IMR-90 (cell line): ENCODE measurements at regions not wholly inside any gene's neighbourhood (a gene's known extent, or its start where the extent isn't known, plus 50 kb on each side); places are given as distances from the start of the nearest gene placed in this dataset.

Source experiments
- CEBPB ChIP-seq: IDR thresholded peaks from 2 replicates; pipeline ENCODE4 v1.6.1; 2012; ENCODE audit warnings: low read depth, low read length, improper control_type of control experiment
- CTCF ChIP-seq: conservative IDR thresholded peaks from 2 replicates; pipeline ENCODE4 v1.5.1; 2012; ENCODE audit warnings: mild to moderate bottlenecking, low read depth, low read length, improper control_type of control experiment
- ELK1 ChIP-seq: fragments of 150-350 bp; IDR thresholded peaks from 2 replicates; pipeline ENCODE4 v1.6.1; 2016; ENCODE audit warnings: low read depth, mild to moderate bottlenecking, low read length, moderate library complexity, borderline replicate concordance
- MAFK ChIP-seq: IDR thresholded peaks from 2 replicates; pipeline ENCODE4 v1.6.1; 2012; ENCODE audit warnings: low read depth, low read length, improper control_type of control experiment
- POLR2A ChIP-seq: IDR thresholded peaks from 2 replicates; pipeline ENCODE4 v1.6.1; 2012; ENCODE audit warnings: mild to moderate bottlenecking, low read depth, low read length
- SMC3 ChIP-seq: fragments of 150-350 bp; IDR thresholded peaks from 2 replicates; pipeline ENCODE4 v1.6.1; 2016; ENCODE audit warnings: low read depth, mild to moderate bottlenecking, antibody characterized with exemption, low read length, moderate library complexity

- no peak for TF ChIP-seq CTCF
- no peak for TF ChIP-seq POLR2A
- TF ChIP-seq MAFK = no peak
- TF ChIP-seq CEBPB = no peak
- TF ChIP-seq SMC3 = no peak
- TF ChIP-seq ELK1 = no peak
These were observed 51.2 kb upstream of the MEX3C start for GRCh38 chr18:51248685-51249084.
